Ovary (tissue), 3 donors: ENCODE measurements at regions not wholly inside any gene's neighbourhood (a gene's known extent, or its start where the extent isn't known, plus 50 kb on each side); places are given as distances from the start of the nearest gene placed in this dataset.

Experiments used
- CTCF ChIP-seq, 3 donors: fragments of 450-650 bp in 2 of 3; fragments of 200-600 bp in 1 of 3; IDR thresholded peaks; one replicate each; pipeline versions ENCODE4 v1.5.1 to v1.8.0; 2016 to 2022; ENCODE audit warnings: antibody characterized with exemption in 3 of 3, mild to moderate bottlenecking in 1 of 3
- EP300 ChIP-seq: sonication (generic); formaldehyde crosslinking; IDR thresholded peaks from one replicate; pipeline ENCODE4 v1.6.1; 2017; ENCODE audit warnings: antibody characterized with exemption
- POLR2A ChIP-seq: fragments of 450-650 bp; IDR thresholded peaks from one replicate; pipeline ENCODE4 v1.6.1; 2017; ENCODE audit warnings: antibody characterized with exemption, mild to moderate bottlenecking, moderate library complexity
- donor health status: DM: no; HTN: no; CAD: no.

GRCh38 chr4:77225022-77225421 lies 68.0 kb downstream of the CCNG2 start:
- TF ChIP-seq CTCF (IDR thresholded peaks at IDR 0.05): no peak
- no peak for TF ChIP-seq POLR2A
- TF ChIP-seq EP300: no peak
